Natural killer cell (primary cell): ENCODE measurements at regions not wholly inside any gene's neighbourhood (a gene's known extent, or its start where the extent isn't known, plus 50 kb on each side); places are given as distances from the start of the nearest gene placed in this dataset.

Experiments used
- ATAC-seq, 3 donors: fragments of 150-1000 bp in 2 of 3; fragments of 200-7000 bp in 1 of 3; cut with Tn5 transposase; 1 replicate in 1 of 3; 2 replicates in 2 of 3; pipeline ENCODE4 v1.10.0; 2021; ENCODE audit warnings: mild to moderate bottlenecking in 2 of 3, moderate library complexity in 2 of 3
- DNase-seq, 2 donors: peaks; one replicate each; pipeline versions ENCODE4 v3.0.0 to v3.0.0-alpha.2; 2013 to 2021; ENCODE audit warnings: mixed read lengths in 1 of 2
- H3K27ac ChIP-seq: one replicate; pipeline ENCODE4 v1.5.1; 2013; ENCODE audit warnings: mild to moderate bottlenecking, low read length
- H3K27me3 ChIP-seq: one replicate; pipeline ENCODE4 v1.6.1; 2013; ENCODE audit warnings: low read length; ENCODE audit not compliant: control insufficient read depth, insufficient read depth
- H3K36me3 ChIP-seq: one replicate; pipeline ENCODE4 v1.6.1; 2013; ENCODE audit warnings: low read length; ENCODE audit not compliant: control insufficient read depth, insufficient read depth
- H3K4me1 ChIP-seq: one replicate; pipeline ENCODE4 v1.6.1; 2013; ENCODE audit warnings: low read length; ENCODE audit not compliant: control insufficient read depth, insufficient read depth
- H3K4me3 ChIP-seq: one replicate; pipeline ENCODE4 v1.5.1; 2013; ENCODE audit warnings: low read length
- H3K9me3 ChIP-seq: one replicate; pipeline ENCODE4 v1.6.1; 2013; ENCODE audit warnings: low read length; ENCODE audit not compliant: control insufficient read depth, insufficient read depth
- H3K27ac Mint-ChIP-seq, 2 donors: one replicate each; pipeline ENCODE4 v1.8.0; 2022; ENCODE audit warnings: mild to moderate bottlenecking in 2 of 2, mixed read lengths in 2 of 2, moderate library complexity in 1 of 2
- H3K27me3 Mint-ChIP-seq, 2 donors: one replicate each; pipeline ENCODE4 v1.8.0; 2022; ENCODE audit warnings: low read depth in 2 of 2, mixed read lengths in 2 of 2
- H3K36me3 Mint-ChIP-seq: one replicate; pipeline ENCODE4 v1.8.0; 2022; ENCODE audit warnings: mixed read lengths
- H3K4me1 Mint-ChIP-seq, 2 donors: one replicate each; pipeline ENCODE4 v1.8.0; 2022; ENCODE audit warnings: mixed read lengths in 2 of 2
- H3K4me3 Mint-ChIP-seq: one replicate; pipeline ENCODE4 v1.8.0; 2022; ENCODE audit warnings: mild to moderate bottlenecking, moderate library complexity, mixed read lengths
- H3K9me3 Mint-ChIP-seq, 2 donors: one replicate each; pipeline ENCODE4 v1.8.0; 2022; ENCODE audit warnings: mixed read lengths in 2 of 2
- CTCF ChIP-seq: fragments of 200-600 bp; IDR thresholded peaks from one replicate; pipeline ENCODE4 v1.8.0; 2022; ENCODE audit warnings: antibody characterized with exemption
- WGBS: methylation state at CpG from one replicate; pipeline ENCODE4 v1.1.7; 2013; ENCODE audit warnings: missing lambda C conversion rate; ENCODE audit not compliant: insufficient coverage; 5-methylcytosine and 5-hydroxymethylcytosine counted together
- intact Hi-C: fragments of 100-400 bp; cut with micrococcal nuclease; formaldehyde crosslinking; loops from one replicate; pipeline ENCODE4 v1.14.2; 2022

- Histone ChIP-seq H3K4me3 (no peak overlapping the region), H3K36me3 (no peaks in the 10 kb centered on the region), H3K27me3 (no peaks in the 10 kb centered on the region), H3K4me1 (peaks cover 3% of the 10 kb centered on the region), H3K9me3 (no peaks in the 10 kb centered on the region), H3K27ac (no peak overlapping the region)
- 87% methylated on average over 9 of the region's 9 CpGs for WGBS
- TF ChIP-seq CTCF: no peak
- DNase-seq (no peak), ATAC-seq (no peak)
- intact Hi-C loops: no loop called here
- Mint-ChIP-seq H3K27ac (no peak overlapping the region), H3K4me1 (peaks cover 7% of the 10 kb centered on the region in 2 donors), H3K4me3 (no peak overlapping the region), H3K27me3 (peaks cover 20 to 29% of the 10 kb centered on the region in 2 donors), H3K9me3 (no peaks in the 10 kb centered on the region), H3K36me3 (no peaks in the 10 kb centered on the region)
These were observed 50.6 kb upstream of the RASGEF1A start for GRCh38 chr10:43317422-43317821.

GRCh38 chr10:43316988-43317387 is 50.1 kb upstream of the RASGEF1A start:
- intact Hi-C loops: no loop called here
- ATAC-seq (no peak), DNase-seq (no peak)
- Histone ChIP-seq H3K36me3 (no peaks in the 10 kb centered on the region), H3K27me3 (no peaks in the 10 kb centered on the region), H3K27ac (no peak overlapping the region), H3K4me3 (no peak overlapping the region), H3K4me1 (no peaks in the 10 kb centered on the region), H3K9me3 (no peaks in the 10 kb centered on the region)
- Mint-ChIP-seq H3K27ac (no peak overlapping the region), H3K4me1 (peaks cover 3% of the 10 kb centered on the region in 2 donors), H3K9me3 (no peaks in the 10 kb centered on the region), H3K27me3 (peaks cover 16 to 24% of the 10 kb centered on the region in 2 donors), H3K36me3 (no peaks in the 10 kb centered on the region), H3K4me3 (no peak overlapping the region)
- no peak for TF ChIP-seq CTCF
- 56% methylated on average over 5 of the region's 5 CpGs for WGBS
